Endothelial cell of umbilical vein (primary cell): ENCODE measurements at regions not wholly inside any gene's neighbourhood (a gene's known extent, or its start where the extent isn't known, plus 50 kb on each side); places are given as distances from the start of the nearest gene placed in this dataset.

ENCODE experiments used
- BruUV-seq: library from RNA; stranded (reverse); fragments of 400-500 nt; replicated peaks from 2 replicates; lab custom pipeline; 2021; lab: Mats Ljungman, UMichigan
- CTCF ChIA-PET: fragments of 300-600, 350-600 bp; sonication (Branson Sonifier 250); formaldehyde crosslinking; loops from one replicate; lab custom pipeline; 2021; ENCODE audit warnings: antibody characterized with exemption, inconsistent platforms; lab: Charles Lee
- POLR2A ChIA-PET: fragments of 300-600, 350-600 bp; sonication (Branson Sonifier 250); formaldehyde crosslinking; loops from one replicate; lab custom pipeline; 2021; ENCODE audit warnings: antibody characterized with exemption, inconsistent platforms; lab: Charles Lee
- DNase-seq: peaks from one replicate; pipeline ENCODE4 v3.0.0-alpha.2; 2011; ENCODE audit warnings: low read depth, low spot score
- FAIRE-seq: peaks from 2 replicates; lab custom pipeline; 2011; peaks lifted over from hg19 to GRCh38; lab: Jason Lieb, UNC
- H2AFZ ChIP-seq: 2 replicates; pipeline ENCODE4 v1.6.0; 2012; ENCODE audit warnings: low read depth, low read length, control low read depth, inconsistent platforms
- H3K27ac ChIP-seq: 2 replicates; pipeline ENCODE4 v1.5.1; 2011; ENCODE audit warnings: low read depth, mild to moderate bottlenecking, control low read depth, low read length, moderate library complexity; ENCODE audit not compliant: insufficient read depth
- H3K27me3 ChIP-seq, 2 experiments: 2 replicates each; pipeline versions ENCODE4 v1.6.0 to v1.6.1; 2011; ENCODE audit warnings: low read length in 2 of 2, mixed read lengths in 1 of 2; ENCODE audit not compliant: control insufficient read depth in 2 of 2, insufficient read depth in 2 of 2
- H3K36me3 ChIP-seq, 2 experiments: 2 replicates in 1 of 2; 3 replicates in 1 of 2; pipeline ENCODE4 v1.5.1; 2011; ENCODE audit warnings: low read length in 2 of 2, mild to moderate bottlenecking in 1 of 2, moderate library complexity in 1 of 2; ENCODE audit not compliant: control insufficient read depth in 2 of 2, insufficient read depth in 2 of 2; ENCODE audit errors: extremely low read depth in 1 of 2
- H3K4me1 ChIP-seq: 3 replicates; pipeline ENCODE4 v1.5.1; 2011; ENCODE audit warnings: mild to moderate bottlenecking, low read length; ENCODE audit not compliant: control insufficient read depth, insufficient read depth; ENCODE audit errors: extremely low read depth
- H3K4me2 ChIP-seq: 2 replicates; pipeline ENCODE4 v1.6.1; 2011; ENCODE audit warnings: low read length, control low read depth, mixed read lengths; ENCODE audit not compliant: insufficient read depth
- H3K4me3 ChIP-seq, 3 experiments: fragments of 200-600 bp in 1 of 3; sonication (generic), shearing (Covaris generic) in 1 of 3; replicated peaks in 1 of 3; 2 replicates each; pipeline ENCODE4 v1.5.1; 2011 to 2016; ENCODE audit warnings: control low read depth in 3 of 3, low read length in 3 of 3, mild to moderate bottlenecking in 2 of 3, inconsistent platforms in 1 of 3, low read depth in 1 of 3, moderate library complexity in 1 of 3; ENCODE audit not compliant: insufficient read depth in 1 of 3
- H3K79me2 ChIP-seq: 2 replicates; pipeline ENCODE4 v1.6.0; 2012; ENCODE audit warnings: low read length, inconsistent platforms; ENCODE audit not compliant: control insufficient read depth, insufficient read depth
- H3K9ac ChIP-seq: replicated peaks from 2 replicates; pipeline ENCODE3; 2011; ENCODE audit warnings: low read length, control low read depth; ENCODE audit not compliant: insufficient read depth; ENCODE audit errors: extremely low read depth
- H3K9me1 ChIP-seq: replicated peaks from 3 replicates; pipeline ENCODE4 v1.6.0; 2011; ENCODE audit warnings: mild to moderate bottlenecking, low read length; ENCODE audit not compliant: control insufficient read depth, insufficient read depth; ENCODE audit errors: extremely low read depth
- H3K9me3 ChIP-seq: replicated peaks from 2 replicates; pipeline ENCODE4 v1.5.1; 2012; ENCODE audit warnings: low read length, inconsistent platforms; ENCODE audit not compliant: control insufficient read depth, insufficient read depth
- H4K20me1 ChIP-seq: replicated peaks from 2 replicates; pipeline ENCODE3; 2011; ENCODE audit warnings: mild to moderate bottlenecking, low read length; ENCODE audit not compliant: control insufficient read depth, insufficient read depth; ENCODE audit errors: extremely low read depth
- EZH2 ChIP-seq: IDR thresholded peaks from 2 replicates; pipeline ENCODE4 v1.6.1; 2012; ENCODE audit warnings: borderline replicate concordance, low read depth, mild to moderate bottlenecking, moderate library complexity, low read length, inconsistent platforms; ENCODE audit not compliant: severe bottlenecking
- FOS ChIP-seq: IDR thresholded peaks from 2 replicates; pipeline ENCODE4 v1.6.1; 2011; ENCODE audit warnings: mild to moderate bottlenecking, low read length, moderate library complexity, borderline replicate concordance; ENCODE audit not compliant: insufficient read depth
- GATA2 ChIP-seq: IDR thresholded peaks from 2 replicates; pipeline ENCODE4 v1.7.0; 2011; ENCODE audit warnings: low read depth, mild to moderate bottlenecking, moderate library complexity, mixed read lengths, low read length; ENCODE audit not compliant: insufficient read length, insufficient read depth
- JUN ChIP-seq: IDR thresholded peaks from 2 replicates; pipeline ENCODE4 v1.6.1; 2011; ENCODE audit warnings: borderline replicate concordance, low read depth; ENCODE audit not compliant: insufficient read length, insufficient read depth
- MYC ChIP-seq: IDR thresholded peaks from one replicate; pipeline ENCODE4 v1.6.1; 2011; ENCODE audit warnings: mild to moderate bottlenecking, low read depth, low read length
- POLR2A ChIP-seq: IDR thresholded peaks from 2 replicates; pipeline ENCODE4 v1.6.1; 2012; ENCODE audit warnings: low read depth, mild to moderate bottlenecking, control low read depth, low read length
- POLR2AphosphoS5 ChIP-seq: IDR thresholded peaks from 2 replicates; pipeline ENCODE4 v1.6.1; 2012; ENCODE audit warnings: low read depth, mild to moderate bottlenecking, control low read depth, low read length, moderate library complexity; ENCODE audit not compliant: insufficient read depth
- dilution Hi-C: fragments of 300-500 bp; cut with MboI; formaldehyde crosslinking; loops from one replicate; pipeline ENCODE4 v1.15.0; 2019; ENCODE audit warnings: low sequenced_read_pairs; ENCODE audit not compliant: extremely low pct_ligation_motif_present
- intact Hi-C: fragments of 100-400 bp; cut with micrococcal nuclease; formaldehyde crosslinking; loops from one replicate; pipeline ENCODE4 v1.10.0; 2022
- TF ChIP-seq, protein P1 (sequence below), 2 donors: IDR thresholded peaks; 1 replicate in 1 of 2; 2 replicates in 1 of 2; pipeline ENCODE4 v1.5.1; 2011; ENCODE audit warnings: low read length in 2 of 2, mild to moderate bottlenecking in 2 of 2, moderate library complexity in 2 of 2, control low read depth in 1 of 2, inconsistent platforms in 1 of 2, low read depth in 1 of 2; ENCODE audit not compliant: insufficient read depth in 1 of 2; ENCODE audit errors: extremely low read depth in 1 of 2
- TF ChIP-seq, protein P2 (sequence below): IDR thresholded peaks from 2 replicates; pipeline ENCODE4 v1.6.1; 2011; ENCODE audit not compliant: insufficient read depth, insufficient read length

DNA sequence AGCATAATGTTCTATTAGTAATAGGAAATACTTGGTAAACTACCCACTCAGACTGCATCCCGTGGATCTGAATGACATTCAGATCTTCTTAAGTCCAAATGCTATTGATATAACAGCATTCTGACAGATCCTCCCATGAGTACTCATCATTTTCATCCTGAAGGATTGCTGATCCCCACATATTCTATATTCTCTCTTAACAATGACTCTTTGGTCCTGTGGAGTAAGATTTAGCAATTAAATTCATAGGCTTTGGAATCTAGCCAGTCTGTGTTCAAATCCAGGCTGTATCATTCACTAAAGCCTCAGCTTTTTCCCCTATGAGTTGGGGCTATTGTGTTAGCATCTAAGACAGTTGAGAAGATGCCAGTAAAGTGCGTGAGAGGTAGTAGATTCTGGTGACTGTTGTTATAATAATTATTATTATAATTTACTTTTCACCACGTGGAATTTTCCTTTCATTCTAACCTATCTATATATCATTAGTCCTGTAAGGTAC lies 591.3 kb upstream of the SYT4 start:
- Histone ChIP-seq H3K4me3 (no peak overlapping the region), H3K79me2 (no peaks in the 10 kb centered on the region), H3K27ac (no peak overlapping the region), H3K9me3 (no peaks in the 10 kb centered on the region), H3K4me1 (no peaks in the 10 kb centered on the region), H4K20me1 (no peaks in the 10 kb centered on the region), H3K4me2 (no peak overlapping the region), H3K27me3 (no peaks in the 10 kb centered on the region), H3K9ac (no peak overlapping the region), H3K9me1 (no peaks in the 10 kb centered on the region), H3K36me3 (no peaks in the 10 kb centered on the region), H2AFZ (no peak overlapping the region)
- intact Hi-C loops, result no loop called here
- ChIA-PET POLR2A (no interaction called here), CTCF (interaction anchor here (0.6 kb wide), 1 partner anchor 9 kb away, joined by 3 read pairs; no protein-coding TSS in a partner anchor)
- FAIRE-seq, result no peak
- dilution Hi-C loops, result no loop called here
- no peak for DNase-seq
- TF ChIP-seq FOS (no peak), POLR2A (no peak), MYC (no peak), EZH2 (no peak), POLR2AphosphoS5 (no peak), JUN (no peak), GATA2 (no peak)
- TF ChIP-seq, protein P1, sequence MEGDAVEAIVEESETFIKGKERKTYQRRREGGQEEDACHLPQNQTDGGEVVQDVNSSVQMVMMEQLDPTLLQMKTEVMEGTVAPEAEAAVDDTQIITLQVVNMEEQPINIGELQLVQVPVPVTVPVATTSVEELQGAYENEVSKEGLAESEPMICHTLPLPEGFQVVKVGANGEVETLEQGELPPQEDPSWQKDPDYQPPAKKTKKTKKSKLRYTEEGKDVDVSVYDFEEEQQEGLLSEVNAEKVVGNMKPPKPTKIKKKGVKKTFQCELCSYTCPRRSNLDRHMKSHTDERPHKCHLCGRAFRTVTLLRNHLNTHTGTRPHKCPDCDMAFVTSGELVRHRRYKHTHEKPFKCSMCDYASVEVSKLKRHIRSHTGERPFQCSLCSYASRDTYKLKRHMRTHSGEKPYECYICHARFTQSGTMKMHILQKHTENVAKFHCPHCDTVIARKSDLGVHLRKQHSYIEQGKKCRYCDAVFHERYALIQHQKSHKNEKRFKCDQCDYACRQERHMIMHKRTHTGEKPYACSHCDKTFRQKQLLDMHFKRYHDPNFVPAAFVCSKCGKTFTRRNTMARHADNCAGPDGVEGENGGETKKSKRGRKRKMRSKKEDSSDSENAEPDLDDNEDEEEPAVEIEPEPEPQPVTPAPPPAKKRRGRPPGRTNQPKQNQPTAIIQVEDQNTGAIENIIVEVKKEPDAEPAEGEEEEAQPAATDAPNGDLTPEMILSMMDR (IDR thresholded peaks at IDR 0.05; ENCODE audit: extremely low read depth in 1 of 2, insufficient read depth in 1 of 2, low read depth in 1 of 2, low read length in 2 of 2), result no peak
- TF ChIP-seq, protein P2, sequence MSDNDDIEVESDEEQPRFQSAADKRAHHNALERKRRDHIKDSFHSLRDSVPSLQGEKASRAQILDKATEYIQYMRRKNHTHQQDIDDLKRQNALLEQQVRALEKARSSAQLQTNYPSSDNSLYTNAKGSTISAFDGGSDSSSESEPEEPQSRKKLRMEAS, result no peak
- BruUV-seq, result no TSS peak
